Gastroesophageal sphincter (tissue), 4 donors: ENCODE measurements at regions not wholly inside any gene's neighbourhood (a gene's known extent, or its start where the extent isn't known, plus 50 kb on each side); places are given as distances from the start of the nearest gene placed in this dataset.

Experiments
- ATAC-seq: fragments of 150-250 bp; one replicate; pipeline ENCODE4 v1.9.1; 2016; ENCODE audit warnings: mild to moderate bottlenecking, moderate library complexity
- H3K27ac ChIP-seq, 4 donors: fragments of 200-600 bp; sonication (generic) in 3 of 4; 1 replicate in 3 of 4; 2 replicates in 1 of 4; pipeline ENCODE4 v1.5.1; 2016 to 2019
- H3K27me3 ChIP-seq: fragments of 200-600 bp; sonication (generic); one replicate; pipeline ENCODE4 v1.5.1; 2019
- H3K36me3 ChIP-seq, 2 donors: fragments of 200-600 bp; sonication (generic); one replicate each; pipeline ENCODE4 v1.5.1; 2019; ENCODE audit warnings: control low read depth in 1 of 2
- H3K4me1 ChIP-seq, 3 donors: fragments of 200-600 bp; sonication (generic); 1 replicate in 2 of 3; 2 replicates in 1 of 3; pipeline ENCODE4 v1.5.1; 2016 to 2019; ENCODE audit warnings: control low read depth in 2 of 3
- H3K4me3 ChIP-seq, 2 donors: fragments of 200-600 bp; sonication (generic); one replicate each; pipeline ENCODE4 v1.5.1; 2019; ENCODE audit warnings: mild to moderate bottlenecking in 1 of 2, moderate library complexity in 1 of 2
- H3K9me3 ChIP-seq, 3 donors: fragments of 200-600 bp; sonication (generic); one replicate each; pipeline ENCODE4 v1.5.1; 2017 to 2019; ENCODE audit warnings: control low read depth in 2 of 3
- CTCF ChIP-seq, 4 experiments: fragments of 200-600 bp in 2 of 4; fragments of 450-650 bp in 2 of 4; sonication (generic) in 1 of 4; IDR thresholded peaks; one replicate each; pipeline ENCODE4 v1.5.1; 2017 to 2019; ENCODE audit warnings: antibody characterized with exemption in 4 of 4, mild to moderate bottlenecking in 2 of 4, moderate library complexity in 2 of 4
- EP300 ChIP-seq: sonication (generic); formaldehyde crosslinking; IDR thresholded peaks from one replicate; pipeline ENCODE4 v1.6.1; 2017; ENCODE audit warnings: antibody characterized with exemption, mild to moderate bottlenecking
- POLR2A ChIP-seq, 2 donors: fragments of 450-650 bp; IDR thresholded peaks; one replicate each; pipeline ENCODE4 v1.6.1; 2017; ENCODE audit warnings: antibody characterized with exemption in 2 of 2, mild to moderate bottlenecking in 2 of 2, moderate library complexity in 1 of 2
- POLR2AphosphoS5 ChIP-seq: sonication (generic); formaldehyde crosslinking; IDR thresholded peaks from one replicate; pipeline ENCODE4 v1.6.1; 2017; ENCODE audit warnings: antibody characterized with exemption
- WGBS, 2 donors: methylation state at CpG; one replicate each; pipeline ENCODE4 v1.1.5; 2018; ENCODE audit warnings: low coverage in 1 of 2; 5-methylcytosine and 5-hydroxymethylcytosine counted together

DNA sequence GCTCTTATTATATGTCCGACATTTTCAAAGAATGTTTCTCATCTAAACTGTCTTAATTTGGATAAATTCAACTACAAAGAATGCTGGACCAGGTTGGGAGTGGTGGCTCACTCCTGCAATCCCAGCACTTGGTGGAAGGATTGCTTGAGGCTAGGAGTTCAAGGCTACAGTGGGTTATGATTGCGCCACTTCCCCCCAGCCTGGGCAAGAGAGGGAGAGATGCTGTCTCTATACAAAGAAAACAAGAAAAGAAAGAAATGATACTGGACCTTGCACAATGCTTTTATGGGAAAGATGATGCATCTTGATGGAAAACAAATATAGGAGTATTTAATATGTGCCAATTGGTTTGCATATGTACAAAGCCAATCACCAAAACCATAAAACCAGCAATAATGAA, 296.7 kb downstream of the LPIN1 start:
- ATAC-seq: no peak
- WGBS, 2 donors: 32 to 44% methylated on average over 2 of the region's 2 CpGs
- H3K4me3 ChIP-seq: no peak overlapping the region
- no peak overlapping the region for H3K27ac ChIP-seq
- no peaks in the 10 kb centered on the region for H3K36me3 ChIP-seq
- H3K4me1 ChIP-seq: no peaks in the 10 kb centered on the region
- H3K27me3 ChIP-seq: no peaks in the 10 kb centered on the region
- TF ChIP-seq POLR2AphosphoS5: no peak
- TF ChIP-seq CTCF (IDR thresholded peaks at IDR 0.05): no peak
- no peak for TF ChIP-seq EP300
- TF ChIP-seq POLR2A (IDR thresholded peaks at IDR 0.05): no peak
- no peaks in the 10 kb centered on the region for H3K9me3 ChIP-seq

GRCh38 chr2:12044857-12045256, 298.4 kb downstream of the LPIN1 start:
- no peaks in the 10 kb centered on the region for H3K36me3 ChIP-seq
- no peak for ATAC-seq
- H3K27me3 ChIP-seq: no peaks in the 10 kb centered on the region
- no peaks in the 10 kb centered on the region for H3K9me3 ChIP-seq
- 79 to 80% methylated on average over 3 to 8 of the region's 8 CpGs for WGBS, 2 donors
- TF ChIP-seq POLR2A (IDR thresholded peaks at IDR 0.05) (no peak), CTCF (IDR thresholded peaks at IDR 0.05) (no peak), EP300 (no peak), POLR2AphosphoS5 (no peak)
- H3K4me1 ChIP-seq: no peaks in the 10 kb centered on the region
- no peak overlapping the region for H3K4me3 ChIP-seq
- no peak overlapping the region for H3K27ac ChIP-seq

- no peaks in the 10 kb centered on the region for H3K36me3 ChIP-seq
- H3K4me3 ChIP-seq: no peak overlapping the region
- no peaks in the 10 kb centered on the region for H3K27me3 ChIP-seq
- ATAC-seq: no peak
- 85 to 91% methylated on average over 4 to 9 of the region's 9 CpGs for WGBS, 2 donors
- no peak for TF ChIP-seq CTCF (IDR thresholded peaks at IDR 0.05)
- TF ChIP-seq EP300: no peak
- no peak for TF ChIP-seq POLR2A (IDR thresholded peaks at IDR 0.05)
- TF ChIP-seq POLR2AphosphoS5: no peak
- H3K9me3 ChIP-seq: no peaks in the 10 kb centered on the region
- no peak overlapping the region for H3K27ac ChIP-seq
- no peaks in the 10 kb centered on the region for H3K4me1 ChIP-seq
Measured at GRCh38 chr2:12045864-12046291, 299.4 kb downstream of the LPIN1 start.

DNA sequence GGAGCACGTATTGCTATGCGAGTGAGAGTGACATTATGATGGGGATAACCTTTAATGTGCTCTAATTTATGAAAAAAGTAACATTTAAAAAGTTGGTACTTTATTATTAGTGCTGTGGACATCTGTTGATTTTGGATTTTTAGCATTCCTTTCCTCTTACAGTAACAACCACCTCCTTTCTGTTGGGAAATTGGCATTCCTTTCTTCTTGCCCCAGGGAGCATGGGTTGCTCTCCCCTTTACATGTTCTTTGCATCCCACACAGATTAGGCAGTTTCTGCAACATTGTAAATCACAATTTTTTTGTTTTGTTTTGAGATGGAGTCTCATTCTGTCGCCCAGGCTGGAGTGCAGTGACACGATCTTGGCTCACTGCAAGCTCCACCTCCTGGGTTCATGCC, 300.2 kb downstream of the LPIN1 start:
- H3K36me3 ChIP-seq: no peaks in the 10 kb centered on the region
- 86 to 100% methylated on average over 4 of the region's 4 CpGs for WGBS, 2 donors
- TF ChIP-seq POLR2AphosphoS5 (no peak), POLR2A (IDR thresholded peaks at IDR 0.05) (no peak), CTCF (IDR thresholded peaks at IDR 0.05) (no peak), EP300 (no peak)
- H3K27ac ChIP-seq: no peak overlapping the region
- no peaks in the 10 kb centered on the region for H3K4me1 ChIP-seq
- no peak for ATAC-seq
- H3K4me3 ChIP-seq: no peak overlapping the region
- no peaks in the 10 kb centered on the region for H3K27me3 ChIP-seq
- H3K9me3 ChIP-seq: no peaks in the 10 kb centered on the region

DNA sequence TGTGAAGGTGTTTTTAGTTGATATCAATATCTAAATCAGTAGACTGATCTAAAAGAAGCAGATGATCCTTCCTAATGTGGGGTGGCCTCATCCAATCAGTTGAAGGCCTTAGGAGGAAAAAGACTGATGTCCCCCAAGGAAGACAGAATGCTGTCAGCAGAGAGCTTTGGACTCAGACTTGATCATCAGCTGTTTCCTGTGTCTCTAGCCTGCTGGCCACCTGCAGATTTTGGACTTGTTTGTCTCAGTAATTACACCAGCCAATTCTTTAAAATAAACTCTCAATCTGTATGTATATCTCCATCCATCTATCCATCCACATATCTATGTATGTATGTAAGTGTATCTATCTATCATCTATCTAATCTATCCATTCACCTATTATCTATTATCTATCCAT, 301.3 kb downstream of the LPIN1 start:
- Histone ChIP-seq H3K36me3 (no peaks in the 10 kb centered on the region), H3K27ac (no peak overlapping the region), H3K9me3 (no peaks in the 10 kb centered on the region), H3K4me1 (no peaks in the 10 kb centered on the region), H3K4me3 (no peak overlapping the region), H3K27me3 (no peaks in the 10 kb centered on the region)
- ATAC-seq: no peak
- TF ChIP-seq POLR2AphosphoS5 (no peak), EP300 (no peak), CTCF (IDR thresholded peaks at IDR 0.05) (no peak), POLR2A (IDR thresholded peaks at IDR 0.05) (no peak)
